Hypothalamus (tissue), 51 donors: ENCODE measurements at regions not wholly inside any gene's neighbourhood (a gene's known extent, or its start where the extent isn't known, plus 50 kb on each side); places are given as distances from the start of the nearest gene placed in this dataset.

Experiments used
- DNase-seq, 51 donors: peaks; one replicate each; lab custom pipeline; 2025; lab: John Stamatoyannopoulos, UW

- DNase-seq, result no peak
Measured at GRCh38 chr10:129385600-129385999, 81.4 kb upstream of the MGMT start.

- no peak for DNase-seq
Measured at GRCh38 chr10:129386415-129387257, 80.4 kb upstream of the MGMT start.

- DNase-seq, result no peak
Measured at GRCh38 chr10:129387258-129387525, 79.8 kb upstream of the MGMT start.

GRCh38 chr10:129388435-129388834, 78.6 kb upstream of the MGMT start:
- no peak for DNase-seq

GRCh38 chr10:129389194-129389593, 77.8 kb upstream of the MGMT start:
- DNase-seq, result no peak

GRCh38 chr10:129390147-129390546, 76.9 kb upstream of the MGMT start:
- no peak for DNase-seq

- no peak for DNase-seq
Measured at GRCh38 chr10:129390726-129391125, 76.3 kb upstream of the MGMT start.

GRCh38 chr10:129391464-129391863, 75.6 kb upstream of the MGMT start:
- no peak for DNase-seq

- no peak for DNase-seq
Measured at GRCh38 chr10:129392855-129393254, 74.2 kb upstream of the MGMT start.

GRCh38 chr10:129393812-129394211, 73.2 kb upstream of the MGMT start:
- no peak for DNase-seq

GRCh38 chr10:129394518-129395328, 72.3 kb upstream of the MGMT start:
- no peak for DNase-seq

GRCh38 chr10:129396021-129396722, 70.9 kb upstream of the MGMT start:
- DNase-seq, result no peak

GRCh38 chr10:129397198-129397974, 69.7 kb upstream of the MGMT start:
- no peak for DNase-seq

GRCh38 chr10:129398711-129399141, 68.3 kb upstream of the MGMT start:
- DNase-seq, result no peak

GRCh38 chr10:129400426-129400825, 66.6 kb upstream of the MGMT start:
- DNase-seq, result no peak

- no peak for DNase-seq
Measured at GRCh38 chr10:129402459-129402858, 64.6 kb upstream of the MGMT start.

GRCh38 chr10:129404091-129404490, 63.0 kb upstream of the MGMT start:
- no peak for DNase-seq

GRCh38 chr10:129405389-129405788, 61.7 kb upstream of the MGMT start:
- DNase-seq, result no peak

- no peak for DNase-seq
Measured at GRCh38 chr10:129410688-129411392, 56.2 kb upstream of the MGMT start.

- DNase-seq, result no peak
Measured at GRCh38 chr10:129411393-129411705, 55.7 kb upstream of the MGMT start.
